AG04450 (cell line): ENCODE measurements at regions not wholly inside any gene's neighbourhood (a gene's known extent, or its start where the extent isn't known, plus 50 kb on each side); places are given as distances from the start of the nearest gene placed in this dataset.
"Not testable (repeated sequence)": the region's sequence is repeated elsewhere in the genome, so short reads cannot be mapped to it uniquely, and the experiment has no call there.

Source experiments
- CTCF ChIA-PET: fragments of 300-600, 350-600 bp; formaldehyde crosslinking; extraction: SDS; loops from one replicate; lab custom pipeline; 2022; ENCODE audit warnings: antibody characterized with exemption, inconsistent platforms; lab: Charles Lee
- POLR2A ChIA-PET: fragments of 350-600 bp; formaldehyde crosslinking; extraction: SDS; loops from one replicate; lab custom pipeline; 2021; ENCODE audit warnings: antibody characterized with exemption, inconsistent platforms; lab: Yijun Ruan, JAX
- DNase-seq: peaks from one replicate; pipeline ENCODE4 v3.0.0-alpha.2; 2011; ENCODE audit warnings: low read depth, low spot score
- H3K27ac ChIP-seq: one replicate; pipeline ENCODE4 v1.5.1; 2012; ENCODE audit warnings: low read depth, low read length, control low read depth
- H3K27me3 ChIP-seq: one replicate; pipeline ENCODE4 v1.6.0; 2012; ENCODE audit warnings: low read length; ENCODE audit not compliant: control insufficient read depth, insufficient read depth
- H3K4me3 ChIP-seq: 2 replicates; pipeline ENCODE4 v1.5.1; 2011; ENCODE audit warnings: mild to moderate bottlenecking, low read depth, low read length, control low read depth
- H3K9me3 ChIP-seq: 2 replicates; pipeline ENCODE4 v1.5.1; 2012; ENCODE audit warnings: low read length; ENCODE audit not compliant: control insufficient read depth, insufficient read depth

DNA sequence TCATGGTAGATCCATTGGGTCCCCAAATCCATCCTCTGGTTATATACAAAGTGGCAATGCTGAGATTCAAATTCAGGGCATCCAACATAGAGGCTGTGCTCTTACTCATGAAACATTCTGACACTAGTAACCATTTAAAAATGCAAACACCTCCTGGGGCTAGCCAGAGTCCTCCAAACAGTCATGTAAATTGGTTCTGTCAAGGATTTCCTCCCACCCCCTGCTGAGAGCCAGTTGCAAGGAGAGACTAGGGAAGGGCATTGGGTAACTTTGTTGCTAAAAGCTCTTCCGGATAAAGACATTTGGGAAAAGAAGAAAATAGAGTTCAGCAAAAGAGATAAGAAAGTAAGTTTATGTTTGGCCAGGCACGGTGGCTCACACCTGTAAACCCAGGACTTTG lies 58.3 kb downstream of the ART5 start:
- POLR2A ChIA-PET, H3K27ac ChIP-seq, H3K4me3 ChIP-seq, H3K9me3 ChIP-seq, DNase-seq: not testable (repeated sequence)
- CTCF ChIA-PET: interaction anchor here (1.0 to 1.2 kb wide), 2 partner anchors 26 to 258 kb away, joined by 3 to 6 read pairs; no protein-coding TSS in a partner anchor
- peaks cover 12% of the 10 kb centered on the region for H3K27me3 ChIP-seq

DNA sequence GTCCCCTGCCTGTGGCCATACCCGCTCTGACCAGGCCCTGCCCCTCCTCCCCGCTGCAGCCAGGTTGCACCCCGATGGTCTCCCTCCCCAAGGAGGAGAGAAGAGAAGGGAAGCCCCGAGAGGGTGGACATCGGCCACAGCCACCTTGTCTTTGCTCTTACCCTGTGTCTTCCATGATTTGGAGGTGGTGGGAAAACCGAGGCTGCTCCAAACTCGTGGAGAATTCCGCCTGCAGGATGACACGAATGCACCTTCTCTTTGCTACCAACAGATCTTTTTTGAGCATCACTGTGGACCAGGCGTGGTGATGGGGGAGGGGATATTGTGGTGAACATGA lies 60.4 kb downstream of the ART5 start:
- peaks cover 14% of the 10 kb centered on the region for H3K27me3 ChIP-seq
- H3K4me3 ChIP-seq, H3K9me3 ChIP-seq, H3K27ac ChIP-seq, POLR2A ChIA-PET, DNase-seq: not testable (repeated sequence)
- CTCF ChIA-PET: interaction anchor here (0.6 kb wide), 1 partner anchor 29 kb away, joined by 3 read pairs; no protein-coding TSS in a partner anchor

DNA sequence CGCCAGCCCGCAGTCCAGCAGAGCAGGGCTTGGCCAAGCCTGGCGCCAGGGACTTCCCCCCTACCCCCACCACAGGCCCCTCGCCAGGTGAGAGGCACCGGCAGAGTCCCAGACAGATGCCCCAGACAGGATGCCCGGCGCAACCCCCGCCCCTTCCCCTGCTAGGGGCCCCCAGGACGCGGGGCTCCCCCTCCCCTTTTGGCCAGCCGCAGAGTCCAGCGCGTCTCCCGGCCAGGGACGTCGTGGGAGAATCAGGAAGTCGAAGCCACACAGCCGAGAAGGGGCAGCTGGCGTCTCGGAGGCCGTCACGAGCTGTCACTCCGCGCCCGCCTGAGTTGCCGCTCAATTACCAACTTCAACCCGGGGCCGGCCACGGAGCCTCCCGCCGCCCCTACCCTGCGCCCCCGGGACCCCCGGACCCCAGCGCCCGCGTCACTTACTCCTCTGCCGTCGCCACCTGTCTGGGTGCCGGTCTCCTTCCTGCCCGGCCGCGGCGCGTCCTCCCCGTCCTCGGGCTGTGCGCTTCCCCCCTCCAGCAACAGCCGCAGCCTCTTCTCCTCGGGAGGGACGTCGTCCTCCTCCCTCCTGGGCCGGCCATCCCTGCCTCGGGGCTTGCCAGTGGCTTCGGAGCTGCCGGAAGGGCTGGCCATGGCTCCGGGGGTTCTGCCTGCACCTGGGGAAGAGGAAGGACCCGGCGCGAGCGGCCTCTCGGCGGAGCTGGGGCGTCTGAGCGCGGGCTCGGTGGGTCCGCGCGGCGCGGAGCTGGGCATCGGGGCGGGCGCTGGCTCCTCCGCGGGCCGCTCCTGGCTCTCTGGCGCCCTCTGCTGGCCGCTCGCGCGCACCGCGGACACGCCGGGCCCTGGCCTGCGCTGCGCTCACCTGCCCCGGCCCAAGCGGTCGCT lies 61.1 kb downstream of the ART5 start:
- CTCF ChIA-PET: interaction anchor here (0.6 kb wide), 1 partner anchor 30 kb away, joined by 3 read pairs; no protein-coding TSS in a partner anchor
- DNase-seq, POLR2A ChIA-PET, H3K27ac ChIP-seq, H3K9me3 ChIP-seq: not testable (repeated sequence)
- Histone ChIP-seq H3K4me3 (peak overlapping the region; percentile 41), H3K27me3 (peaks cover 14% of the 10 kb centered on the region)

DNA sequence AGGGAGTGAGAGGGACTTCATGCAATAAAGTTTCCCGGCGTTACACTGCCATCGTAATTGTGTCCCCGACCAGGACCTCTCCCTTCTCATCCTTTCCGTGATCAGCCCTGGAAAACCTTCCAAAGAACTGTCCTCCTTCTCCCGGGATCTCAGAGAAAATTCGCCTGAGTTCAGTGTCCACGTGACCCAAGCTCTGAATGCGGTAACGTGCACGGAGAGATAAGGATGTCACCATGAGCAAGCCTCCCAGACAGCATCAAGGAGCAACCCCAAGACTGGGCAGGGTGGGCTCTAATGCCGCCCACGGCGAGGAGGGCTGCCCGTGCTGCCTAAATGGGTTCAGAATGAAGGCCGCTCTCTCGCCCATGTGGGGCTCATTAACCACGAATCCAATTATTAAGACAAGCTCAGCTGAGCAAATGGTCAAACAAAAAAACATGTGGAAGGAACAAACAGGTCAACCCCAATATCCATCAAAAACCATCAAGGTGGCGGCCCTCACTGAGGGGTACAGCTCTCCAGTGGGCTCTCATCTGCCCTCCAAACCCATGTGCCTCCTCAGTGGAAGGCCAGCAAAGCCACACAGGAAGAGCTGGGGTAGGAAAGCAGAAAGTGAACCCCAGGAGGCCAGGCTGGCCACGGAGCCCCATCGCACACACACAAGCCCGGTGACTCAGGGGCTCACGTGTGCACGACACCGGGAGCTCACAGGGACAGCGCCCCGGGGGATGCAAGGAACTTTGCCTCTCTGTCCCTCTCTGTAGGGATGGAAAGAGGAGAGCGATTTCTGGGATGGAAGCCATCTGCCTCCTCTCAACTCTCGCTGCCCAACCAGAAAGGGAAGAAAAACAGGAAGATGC lies 62.0 kb downstream of the ART5 start:
- H3K4me3 ChIP-seq, DNase-seq, H3K27ac ChIP-seq, CTCF ChIA-PET, POLR2A ChIA-PET, H3K9me3 ChIP-seq: not testable (repeated sequence)
- peaks cover 10% of the 10 kb centered on the region for H3K27me3 ChIP-seq

DNA sequence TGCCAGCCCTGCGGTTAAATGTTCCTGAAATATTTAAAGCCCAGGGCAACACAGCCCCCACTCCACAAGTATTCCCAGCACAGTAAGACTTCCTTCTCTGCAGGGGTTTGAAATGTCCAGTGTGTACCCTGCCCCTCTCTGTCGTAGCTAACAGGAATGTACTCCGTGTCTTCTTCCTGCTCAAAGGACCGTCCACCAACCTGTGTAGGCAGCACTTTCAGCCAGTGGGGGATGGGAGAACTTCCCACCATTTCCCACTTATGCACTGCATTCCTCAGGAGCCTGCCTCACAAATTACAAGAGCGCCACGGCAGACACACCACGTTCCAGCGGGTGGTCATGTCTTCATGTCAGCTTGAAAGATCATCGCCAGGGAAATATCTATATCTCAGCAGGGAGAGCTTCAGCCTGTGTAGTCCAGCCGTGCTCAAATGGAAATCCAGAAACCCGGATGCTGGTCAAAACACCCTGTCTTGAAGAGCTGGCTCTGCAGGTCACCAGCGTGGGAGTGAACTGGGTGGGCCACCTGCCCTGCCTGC lies 65.7 kb downstream of the ART5 start:
- POLR2A ChIA-PET: not testable (repeated sequence)

DNA sequence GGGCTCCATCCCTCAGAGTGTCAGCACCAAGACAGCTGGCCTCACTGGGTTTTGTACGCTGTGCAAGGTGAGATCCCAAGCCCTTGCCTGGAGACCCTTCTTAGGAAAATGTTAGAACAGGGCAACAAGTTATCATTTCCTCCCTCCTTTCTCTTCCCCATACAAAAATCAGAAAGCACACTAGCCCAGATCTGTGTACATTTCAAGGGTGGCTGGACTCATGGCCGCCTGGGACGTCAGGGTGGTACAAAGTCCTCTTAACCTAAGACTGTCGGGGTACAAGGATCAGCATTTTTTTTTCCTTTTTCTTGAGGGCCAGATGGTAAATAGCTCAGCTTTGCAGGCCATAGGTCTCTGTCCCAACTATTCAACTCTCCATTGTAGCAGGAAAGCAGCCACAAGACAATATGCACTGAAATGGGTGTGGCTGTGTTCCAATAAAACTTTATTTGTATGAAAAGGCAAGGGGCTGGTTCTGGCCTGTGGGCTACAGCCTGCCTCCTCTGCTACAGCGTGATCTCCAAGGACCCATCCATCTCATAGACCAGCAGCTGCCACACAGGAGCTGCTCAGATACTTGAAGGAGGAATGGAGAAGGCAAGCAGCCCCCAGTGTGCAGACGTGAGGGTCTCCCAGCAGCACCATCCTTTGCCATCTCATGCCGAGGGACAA lies 68.7 kb downstream of the ART5 start:
- H3K27me3 ChIP-seq, H3K4me3 ChIP-seq, DNase-seq, H3K9me3 ChIP-seq, H3K27ac ChIP-seq, CTCF ChIA-PET, POLR2A ChIA-PET: not testable (repeated sequence)

More for the DNA sequence above, 65.7 kb downstream of the ART5 start:
- H3K27me3 ChIP-seq, H3K4me3 ChIP-seq, CTCF ChIA-PET, H3K27ac ChIP-seq, H3K9me3 ChIP-seq, DNase-seq: not testable (repeated sequence)

DNA sequence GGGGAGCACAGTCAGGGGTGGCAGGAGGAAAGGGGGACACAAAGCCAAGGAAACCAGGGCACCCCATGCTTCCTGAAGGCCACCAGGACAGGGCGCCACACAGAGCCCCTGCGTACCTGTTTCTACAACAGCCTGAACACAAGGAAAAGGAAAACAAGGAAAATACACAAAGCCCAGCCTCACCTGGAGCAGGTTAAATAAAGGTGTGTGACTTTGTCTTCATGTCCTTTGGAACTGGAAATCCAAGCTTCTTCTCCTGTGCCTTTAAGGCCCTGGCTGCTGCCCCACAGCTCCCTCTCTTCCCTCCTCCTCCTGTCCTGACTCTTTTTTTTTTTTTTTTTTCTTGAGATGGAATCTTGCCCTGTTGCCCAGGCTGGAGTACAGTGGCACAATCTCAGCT lies 70.0 kb downstream of the ART5 start:
- H3K4me3 ChIP-seq, H3K27ac ChIP-seq, POLR2A ChIA-PET, H3K27me3 ChIP-seq, H3K9me3 ChIP-seq, DNase-seq: not testable (repeated sequence)
- CTCF ChIA-PET: interaction anchor here (0.6 kb wide), 1 partner anchor 124 kb away, joined by 3 read pairs; no protein-coding TSS in a partner anchor

GRCh38 chr11:3565838-3566237 lies 76.0 kb downstream of the ART5 start:
- DNase-seq, H3K27me3 ChIP-seq, POLR2A ChIA-PET, H3K4me3 ChIP-seq, H3K27ac ChIP-seq, H3K9me3 ChIP-seq, CTCF ChIA-PET: not testable (repeated sequence)

DNA sequence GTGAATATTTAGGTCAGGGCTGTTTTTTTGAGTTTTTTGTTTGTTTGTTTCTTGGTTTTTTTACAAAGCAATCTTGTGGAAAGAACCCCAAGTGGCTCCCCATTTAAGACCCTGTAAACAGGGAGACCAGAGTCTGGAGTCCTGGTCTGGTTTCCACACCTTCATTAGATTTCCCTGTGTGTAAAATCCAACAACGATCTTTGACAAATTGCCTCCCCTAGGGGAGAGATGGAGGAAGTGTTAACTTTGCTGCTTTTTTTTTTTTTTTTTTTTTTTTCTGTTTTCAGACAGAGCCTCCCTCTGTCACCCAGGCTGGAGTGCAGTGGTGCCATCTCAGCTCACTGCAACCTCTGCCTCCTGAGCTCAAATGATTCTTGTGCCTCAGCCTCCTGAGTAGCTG lies 77.4 kb downstream of the ART5 start:
- DNase-seq, H3K9me3 ChIP-seq, H3K27me3 ChIP-seq, CTCF ChIA-PET, H3K4me3 ChIP-seq, POLR2A ChIA-PET, H3K27ac ChIP-seq: not testable (repeated sequence)

DNA sequence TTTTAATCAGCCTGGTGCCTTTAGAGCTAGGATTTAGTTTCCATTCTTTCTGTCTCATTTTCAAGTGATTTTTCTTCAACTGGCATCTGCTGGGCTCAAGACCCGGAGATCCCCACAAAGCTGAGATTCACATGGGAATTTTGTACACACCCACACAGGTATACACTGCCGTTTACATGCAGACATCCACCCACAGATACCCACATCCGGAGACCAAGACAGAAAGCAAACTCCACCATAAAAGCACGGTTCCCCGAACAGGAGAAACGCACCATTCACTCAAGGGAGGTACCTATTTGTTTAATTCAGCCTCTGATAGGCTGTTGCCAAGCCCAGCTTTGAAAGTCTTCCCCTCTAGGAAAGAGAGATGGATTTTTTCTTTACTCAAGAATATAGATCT lies 87.2 kb downstream of the ART5 start:
- POLR2A ChIA-PET, H3K4me3 ChIP-seq, DNase-seq, H3K27ac ChIP-seq, H3K9me3 ChIP-seq, H3K27me3 ChIP-seq, CTCF ChIA-PET: not testable (repeated sequence)

- CTCF ChIA-PET, H3K4me3 ChIP-seq, DNase-seq, POLR2A ChIA-PET, H3K27me3 ChIP-seq, H3K9me3 ChIP-seq, H3K27ac ChIP-seq: not testable (repeated sequence)
Measured at GRCh38 chr11:3544990-3545389, 96.8 kb downstream of the ART5 start.
